Activated T-helper 2 cell treated with anti-CD3 and anti-CD28 coated beads, Interferon-gamma antibody, Interleukin-2, Interleukin-4, amounts not matched to agents 10 μg/mL and 5 μg/mL and 100 μg/mL, durations not matched to agents 14 hours and 24 hours and 36 hours (primary cell): ENCODE measurements at regions not wholly inside any gene's neighbourhood (a gene's known extent, or its start where the extent isn't known, plus 50 kb on each side); places are given as distances from the start of the nearest gene placed in this dataset.
A peak's percentile ranks its signal among the peaks of the same experiment; 100 is the strongest.

Source experiments
- DNase-seq: peaks from one replicate; pipeline ENCODE4 v3.0.0; 2021; ENCODE audit warnings: low spot score
- H3K27ac Mint-ChIP-seq: one replicate; pipeline ENCODE4 v1.8.0; 2021; ENCODE audit warnings: mixed read lengths
- H3K27me3 Mint-ChIP-seq: one replicate; pipeline ENCODE4 v1.8.0; 2021; ENCODE audit warnings: low read depth, mixed read lengths
- H3K36me3 Mint-ChIP-seq: one replicate; pipeline ENCODE4 v1.8.0; 2021; ENCODE audit warnings: low read depth, mixed read lengths
- H3K4me1 Mint-ChIP-seq: one replicate; pipeline ENCODE4 v1.8.0; 2021; ENCODE audit warnings: low read depth, mixed read lengths
- H3K4me3 Mint-ChIP-seq: one replicate; pipeline ENCODE4 v1.8.0; 2021; ENCODE audit warnings: low read depth, mild to moderate bottlenecking, moderate library complexity, mixed read lengths
- H3K9me3 Mint-ChIP-seq: one replicate; pipeline ENCODE4 v1.8.0; 2021; ENCODE audit warnings: mixed read lengths
- intact Hi-C: fragments of 100-400 bp; cut with micrococcal nuclease; formaldehyde crosslinking; loops from one replicate; pipeline ENCODE4 v1.15.1; 2023

DNA sequence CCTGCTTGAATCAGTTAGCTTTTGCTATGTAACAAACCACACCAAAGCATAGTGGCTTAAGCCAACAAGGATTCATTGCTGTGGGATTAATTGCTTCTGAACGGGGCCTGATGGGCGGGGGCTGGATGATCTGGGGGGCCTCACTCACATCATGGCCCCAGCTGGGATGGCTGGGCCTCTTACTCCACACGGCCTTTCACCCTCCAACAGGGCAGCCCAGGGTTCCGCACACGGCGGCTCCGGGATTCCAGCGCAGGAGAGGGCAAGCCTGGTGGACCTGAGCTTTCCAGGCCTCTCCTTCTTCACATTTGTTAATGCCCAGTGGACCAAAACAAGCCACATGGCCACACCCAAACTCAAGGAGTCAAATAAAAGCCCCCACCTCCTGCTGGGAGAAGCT is 86.3 kb upstream of the PHLPP1 start:
- H3K27me3 Mint-ChIP-seq: peaks cover 12% of the 10 kb centered on the region
- H3K27ac Mint-ChIP-seq: no peak overlapping the region
- intact Hi-C loops: no loop called here
- H3K36me3 Mint-ChIP-seq: no peaks in the 10 kb centered on the region
- no peak overlapping the region for H3K4me3 Mint-ChIP-seq
- H3K9me3 Mint-ChIP-seq: no peaks in the 10 kb centered on the region
- DNase-seq: no peak
- no peaks in the 10 kb centered on the region for H3K4me1 Mint-ChIP-seq

DNA sequence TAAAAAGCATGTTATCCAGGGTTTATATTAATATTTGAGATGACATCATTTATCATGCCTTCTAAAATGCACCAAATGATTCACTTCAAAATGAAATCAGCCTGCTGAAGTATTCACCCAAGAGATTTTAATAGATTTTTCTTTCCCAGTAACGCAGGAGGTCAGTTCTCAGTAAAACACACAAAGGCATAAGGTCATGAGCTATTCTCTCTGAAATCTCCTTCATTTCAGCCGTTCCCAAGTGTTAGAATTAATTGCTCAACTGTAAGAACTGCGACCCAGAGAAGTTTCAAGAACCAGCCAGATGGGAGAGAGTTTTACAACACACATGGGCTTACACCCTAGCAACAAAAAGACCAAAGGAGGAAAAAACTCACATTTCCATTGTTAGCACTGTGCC is 84.2 kb upstream of the PHLPP1 start:
- Mint-ChIP-seq H3K27me3 (peaks cover 22% of the 10 kb centered on the region), H3K9me3 (no peaks in the 10 kb centered on the region), H3K36me3 (no peaks in the 10 kb centered on the region), H3K4me1 (peaks cover 2% of the 10 kb centered on the region), H3K27ac (no peak overlapping the region), H3K4me3 (no peak overlapping the region)
- no peak for DNase-seq
- intact Hi-C loops: no loop called here

DNA sequence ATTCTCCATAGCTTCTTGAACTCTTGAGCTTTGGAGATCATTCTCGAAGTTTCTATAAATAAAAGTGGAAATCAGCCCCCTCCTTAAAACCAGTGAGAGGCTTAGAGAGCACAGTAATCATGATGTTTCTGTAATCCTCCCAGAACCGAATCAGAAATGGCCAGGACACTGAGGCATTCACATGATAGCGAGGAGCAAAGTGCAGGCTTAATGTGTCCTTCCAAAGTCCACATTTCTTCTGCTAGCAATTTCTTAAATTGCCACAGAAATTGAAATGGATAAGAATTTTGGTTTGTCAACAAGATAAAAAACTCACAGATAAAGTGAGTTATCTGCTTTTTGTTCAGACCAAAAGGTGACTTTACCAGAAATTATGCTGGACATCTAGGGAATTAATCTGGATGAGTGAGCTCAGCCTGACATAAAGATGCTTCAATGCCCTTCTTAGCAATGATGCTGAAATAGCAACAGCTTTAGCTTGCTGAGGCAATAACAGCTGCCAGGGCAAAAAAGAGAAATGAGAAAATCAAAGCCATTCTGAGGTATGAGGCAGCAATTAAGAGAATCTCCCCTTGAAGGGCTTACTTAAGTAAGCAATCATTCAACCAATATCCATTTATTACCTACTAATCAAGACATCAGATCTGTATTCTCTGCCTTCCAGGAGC is 82.4 kb upstream of the PHLPP1 start:
- H3K27ac Mint-ChIP-seq: no peak overlapping the region
- H3K36me3 Mint-ChIP-seq: no peaks in the 10 kb centered on the region
- intact Hi-C loops: no loop called here
- H3K9me3 Mint-ChIP-seq: no peaks in the 10 kb centered on the region
- H3K4me3 Mint-ChIP-seq: no peak overlapping the region
- peaks cover 2% of the 10 kb centered on the region for H3K4me1 Mint-ChIP-seq
- peaks cover 22% of the 10 kb centered on the region for H3K27me3 Mint-ChIP-seq
- no peak for DNase-seq

DNA sequence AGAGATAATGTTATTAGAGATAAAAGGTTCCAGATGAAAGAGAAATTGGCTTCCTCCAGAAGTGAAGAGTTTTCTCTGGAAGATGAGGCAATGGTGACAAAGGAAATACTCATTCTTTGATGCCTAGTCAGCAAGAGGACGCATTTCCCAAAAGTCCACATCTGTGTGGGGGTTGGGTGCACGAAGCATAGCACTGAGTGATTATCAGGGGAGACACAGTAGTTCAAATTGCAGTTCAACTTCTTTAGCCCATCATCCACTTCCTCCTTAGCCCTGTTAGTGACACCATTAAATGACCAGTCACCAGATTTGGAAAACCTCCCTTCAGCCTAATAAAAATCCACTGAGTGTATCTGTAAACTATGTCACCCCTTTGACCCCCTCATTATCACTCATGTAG is 80.9 kb upstream of the PHLPP1 start:
- H3K27ac Mint-ChIP-seq: no peak overlapping the region
- peaks cover 21% of the 10 kb centered on the region for H3K27me3 Mint-ChIP-seq
- intact Hi-C loops: no loop called here
- H3K4me3 Mint-ChIP-seq: no peak overlapping the region
- DNase-seq: no peak
- peaks cover 8% of the 10 kb centered on the region for H3K4me1 Mint-ChIP-seq
- no peaks in the 10 kb centered on the region for H3K9me3 Mint-ChIP-seq
- no peaks in the 10 kb centered on the region for H3K36me3 Mint-ChIP-seq

DNA sequence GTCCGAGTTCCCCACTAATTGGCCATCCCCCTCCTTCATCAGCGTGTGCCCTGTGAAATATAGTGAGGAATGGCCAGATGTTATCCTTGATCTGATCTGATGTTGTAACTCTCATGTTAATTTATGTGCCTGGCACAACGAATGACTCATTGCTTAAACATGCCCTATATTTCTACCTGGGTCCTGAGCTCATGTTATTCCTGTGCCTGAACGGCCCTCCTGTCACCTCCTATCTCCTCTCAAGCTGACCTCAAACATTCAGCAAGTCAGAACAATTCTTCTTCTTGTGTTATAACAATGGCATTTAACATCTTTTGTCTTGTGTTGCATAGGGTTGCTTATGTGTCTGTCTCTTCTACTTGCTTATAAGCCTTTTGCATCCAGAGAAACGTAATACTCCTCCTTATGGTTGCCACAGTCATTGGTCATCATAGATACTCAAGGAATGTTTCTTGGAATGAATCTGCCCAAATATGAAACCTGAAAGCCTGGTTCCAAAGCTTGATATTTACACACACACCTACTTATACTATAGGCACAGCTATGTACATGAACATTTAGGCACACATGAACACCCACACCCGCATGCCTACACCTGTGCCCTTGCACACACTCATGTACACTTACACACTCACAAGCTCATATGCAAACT is 80.2 kb upstream of the PHLPP1 start:
- peaks cover 21% of the 10 kb centered on the region for H3K27me3 Mint-ChIP-seq
- no peaks in the 10 kb centered on the region for H3K9me3 Mint-ChIP-seq
- H3K27ac Mint-ChIP-seq: no peak overlapping the region
- H3K36me3 Mint-ChIP-seq: no peaks in the 10 kb centered on the region
- peaks cover 8% of the 10 kb centered on the region for H3K4me1 Mint-ChIP-seq
- DNase-seq: no peak
- intact Hi-C loops: loop anchor here (5.0 kb wide), 1 partner anchor 82 kb away; the partner anchor contains the start of gene PHLPP1
- H3K4me3 Mint-ChIP-seq: no peak overlapping the region

DNA sequence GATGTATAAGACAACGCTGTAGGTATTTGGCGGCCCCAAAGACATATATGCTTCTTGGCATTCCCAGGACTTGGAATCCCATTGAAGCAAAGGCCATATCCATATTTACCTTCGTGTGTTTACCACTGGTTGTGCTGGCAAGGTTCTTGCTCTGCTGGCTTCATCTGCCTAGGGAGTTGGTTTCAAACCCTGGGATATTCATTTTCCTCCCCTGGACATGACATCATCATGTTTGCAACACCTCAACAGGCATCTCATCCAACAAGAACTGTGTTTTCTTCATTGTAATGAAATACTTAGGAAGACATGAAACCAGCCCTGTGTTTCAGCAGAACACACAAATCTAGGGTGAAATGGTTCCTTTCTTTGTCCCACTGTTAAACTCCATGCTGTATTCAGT is 77.9 kb upstream of the PHLPP1 start:
- H3K27ac Mint-ChIP-seq: no peak overlapping the region
- no peaks in the 10 kb centered on the region for H3K36me3 Mint-ChIP-seq
- H3K9me3 Mint-ChIP-seq: no peaks in the 10 kb centered on the region
- peaks cover 8% of the 10 kb centered on the region for H3K4me1 Mint-ChIP-seq
- no peak overlapping the region for H3K4me3 Mint-ChIP-seq
- DNase-seq: no peak
- intact Hi-C loops: loop anchor here (5.0 kb wide), 1 partner anchor 80 kb away; the partner anchor contains the start of gene PHLPP1
- H3K27me3 Mint-ChIP-seq: peaks cover 19% of the 10 kb centered on the region

DNA sequence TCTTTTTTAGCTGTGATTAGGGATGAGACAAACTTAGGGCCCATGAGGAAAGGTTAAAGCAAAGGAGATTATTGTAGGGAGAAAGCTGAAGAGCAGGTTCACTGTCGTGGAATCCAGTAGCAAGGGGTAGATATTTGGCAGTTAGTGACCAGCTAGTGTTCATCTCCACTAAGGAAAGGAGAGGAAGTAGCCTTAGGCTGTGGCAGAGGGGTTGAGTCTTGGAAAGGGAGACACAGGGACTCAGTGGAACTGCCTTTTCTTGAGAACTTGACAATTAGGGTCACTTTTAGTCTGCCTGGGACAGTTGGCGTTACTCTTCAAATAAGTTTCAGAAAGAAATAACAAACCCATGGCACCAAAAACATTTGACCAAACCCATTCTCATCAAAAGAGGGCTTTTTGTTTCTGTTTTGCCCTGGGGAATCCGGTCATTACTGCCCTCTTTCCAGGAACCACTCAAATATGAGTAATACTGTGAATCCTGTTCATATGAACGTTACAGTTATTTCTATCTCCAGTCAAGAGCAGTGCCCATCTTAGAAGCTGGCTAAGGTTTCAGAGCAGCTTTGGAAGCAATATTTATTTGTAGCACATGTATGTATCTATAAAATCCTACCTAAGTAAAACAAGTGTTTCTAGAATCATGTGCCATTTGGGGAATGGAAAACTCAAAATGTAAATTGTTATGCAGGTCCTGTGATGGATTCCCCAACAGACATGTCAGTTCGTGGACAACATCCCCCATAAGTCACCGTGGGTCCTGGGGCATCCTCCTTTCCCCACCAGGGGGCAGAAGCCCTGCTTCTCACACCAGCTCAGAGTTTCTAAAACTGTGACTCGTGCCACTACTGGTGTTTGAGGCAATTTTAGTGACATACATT is 77.3 kb upstream of the PHLPP1 start:
- DNase-seq: peak; percentile 32
- intact Hi-C loops: loop anchor here (1.0 to 5.0 kb wide), 2 partner anchors 79 to 344 kb away; partner anchors contain the start of gene PHLPP1
- Mint-ChIP-seq H3K4me3 (no peak overlapping the region), H3K9me3 (no peaks in the 10 kb centered on the region), H3K27me3 (peaks cover 20% of the 10 kb centered on the region), H3K27ac (peak overlapping the region; percentile 33), H3K4me1 (peaks cover 8% of the 10 kb centered on the region), H3K36me3 (no peaks in the 10 kb centered on the region)

DNA sequence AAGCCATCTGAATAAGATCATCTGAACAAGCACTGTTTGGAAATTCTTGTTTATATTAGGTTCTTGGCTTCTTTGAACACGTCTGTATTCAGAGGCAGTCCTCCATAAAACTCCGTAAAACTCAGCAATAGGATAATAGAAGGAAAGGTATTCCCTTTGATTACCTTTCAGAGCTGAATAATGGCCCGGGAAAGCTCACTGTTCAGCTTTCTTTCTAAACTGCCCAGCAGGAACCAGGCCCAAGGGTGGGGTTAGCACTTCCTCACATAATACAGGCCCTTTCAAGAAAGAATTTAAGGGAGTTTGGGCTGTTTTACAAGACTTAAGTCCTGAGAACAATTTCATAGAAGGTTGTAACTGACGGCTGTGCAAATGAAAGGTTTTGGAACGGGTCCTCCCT is 72.2 kb upstream of the PHLPP1 start:
- H3K27ac Mint-ChIP-seq: no peak overlapping the region
- H3K4me3 Mint-ChIP-seq: no peak overlapping the region
- H3K27me3 Mint-ChIP-seq: peaks cover 24% of the 10 kb centered on the region
- DNase-seq: no peak
- intact Hi-C loops: no loop called here
- H3K9me3 Mint-ChIP-seq: no peaks in the 10 kb centered on the region
- no peaks in the 10 kb centered on the region for H3K36me3 Mint-ChIP-seq
- H3K4me1 Mint-ChIP-seq: peaks cover 5% of the 10 kb centered on the region

DNA sequence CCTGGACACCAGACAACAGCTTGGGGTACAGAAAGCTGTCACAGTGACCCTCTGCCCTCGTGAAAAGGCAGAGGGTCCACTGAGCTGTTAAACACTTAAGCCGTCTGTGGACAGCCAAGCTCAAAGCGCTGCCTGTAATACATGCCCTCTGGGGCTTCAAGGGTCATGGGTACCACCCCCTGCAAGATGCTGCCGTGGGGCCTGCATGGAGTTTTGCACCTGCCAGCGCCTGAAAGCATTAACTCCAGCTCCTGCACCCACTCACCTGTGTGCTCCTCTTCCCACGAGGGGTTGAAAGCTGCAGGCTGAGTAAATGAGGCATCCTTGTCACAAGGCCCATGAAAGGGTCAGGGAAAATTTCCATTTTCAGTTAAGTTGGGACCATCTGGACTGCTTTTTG is 70.6 kb upstream of the PHLPP1 start:
- Mint-ChIP-seq H3K27me3 (peaks cover 24% of the 10 kb centered on the region), H3K36me3 (no peaks in the 10 kb centered on the region), H3K9me3 (no peaks in the 10 kb centered on the region), H3K4me1 (no peaks in the 10 kb centered on the region), H3K4me3 (no peak overlapping the region), H3K27ac (no peak overlapping the region)
- DNase-seq: no peak
- intact Hi-C loops: no loop called here

DNA sequence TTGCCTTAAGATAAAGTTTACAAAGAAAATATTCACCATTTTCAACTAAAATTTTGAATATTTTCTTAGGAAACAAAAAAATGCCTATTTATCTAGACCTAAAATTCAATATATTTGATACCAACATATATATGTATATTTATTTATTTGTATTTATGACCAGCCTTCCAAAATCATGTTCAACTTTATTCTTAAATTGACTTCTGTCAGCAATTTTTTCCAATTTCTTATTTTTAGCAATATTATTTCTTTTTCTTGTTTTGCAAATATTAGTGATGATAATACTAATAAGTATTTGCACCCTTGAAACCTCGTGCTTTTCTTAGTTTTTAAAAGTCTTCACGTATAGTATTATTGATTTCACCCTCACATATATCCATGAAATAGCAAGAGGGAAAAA is 68.2 kb upstream of the PHLPP1 start:
- intact Hi-C loops: no loop called here
- no peak for DNase-seq
- H3K27ac Mint-ChIP-seq: no peak overlapping the region
- peaks cover 26% of the 10 kb centered on the region for H3K27me3 Mint-ChIP-seq
- no peaks in the 10 kb centered on the region for H3K4me1 Mint-ChIP-seq
- H3K4me3 Mint-ChIP-seq: no peak overlapping the region
- H3K9me3 Mint-ChIP-seq: no peaks in the 10 kb centered on the region
- H3K36me3 Mint-ChIP-seq: no peaks in the 10 kb centered on the region

DNA sequence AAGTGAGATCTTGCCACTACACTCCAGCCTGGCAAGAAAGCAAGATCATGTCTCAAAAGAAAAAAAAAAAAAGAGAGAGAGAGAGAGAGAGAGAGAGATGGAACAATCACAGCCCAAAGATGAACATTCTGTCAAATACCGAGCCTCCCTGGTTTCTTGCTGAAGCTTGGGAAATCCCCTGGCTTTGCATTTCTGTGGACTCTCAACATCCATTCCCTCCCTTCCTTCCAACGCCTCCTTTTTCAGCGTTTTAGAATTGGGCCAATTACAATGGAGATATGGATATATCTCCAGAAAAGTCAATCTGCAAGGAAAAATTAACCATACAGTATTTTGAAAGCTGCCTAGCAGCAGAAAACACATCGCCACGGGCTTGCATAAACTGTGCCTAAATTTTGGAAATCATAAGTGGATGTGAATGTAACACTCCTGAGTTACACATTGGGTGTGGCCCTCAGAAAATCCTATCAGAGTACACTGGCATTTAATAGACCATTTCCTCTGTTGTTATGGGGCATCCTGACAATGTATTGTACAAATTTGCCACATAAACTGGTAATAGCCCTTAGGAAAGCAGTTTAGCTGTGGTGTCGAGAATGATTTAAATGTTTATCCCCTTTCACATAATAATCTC is 67.2 kb upstream of the PHLPP1 start:
- Mint-ChIP-seq H3K4me3 (no peak overlapping the region), H3K27ac (no peak overlapping the region), H3K9me3 (no peaks in the 10 kb centered on the region), H3K36me3 (no peaks in the 10 kb centered on the region), H3K4me1 (no peaks in the 10 kb centered on the region), H3K27me3 (peaks cover 25% of the 10 kb centered on the region)
- intact Hi-C loops: no loop called here
- no peak for DNase-seq

DNA sequence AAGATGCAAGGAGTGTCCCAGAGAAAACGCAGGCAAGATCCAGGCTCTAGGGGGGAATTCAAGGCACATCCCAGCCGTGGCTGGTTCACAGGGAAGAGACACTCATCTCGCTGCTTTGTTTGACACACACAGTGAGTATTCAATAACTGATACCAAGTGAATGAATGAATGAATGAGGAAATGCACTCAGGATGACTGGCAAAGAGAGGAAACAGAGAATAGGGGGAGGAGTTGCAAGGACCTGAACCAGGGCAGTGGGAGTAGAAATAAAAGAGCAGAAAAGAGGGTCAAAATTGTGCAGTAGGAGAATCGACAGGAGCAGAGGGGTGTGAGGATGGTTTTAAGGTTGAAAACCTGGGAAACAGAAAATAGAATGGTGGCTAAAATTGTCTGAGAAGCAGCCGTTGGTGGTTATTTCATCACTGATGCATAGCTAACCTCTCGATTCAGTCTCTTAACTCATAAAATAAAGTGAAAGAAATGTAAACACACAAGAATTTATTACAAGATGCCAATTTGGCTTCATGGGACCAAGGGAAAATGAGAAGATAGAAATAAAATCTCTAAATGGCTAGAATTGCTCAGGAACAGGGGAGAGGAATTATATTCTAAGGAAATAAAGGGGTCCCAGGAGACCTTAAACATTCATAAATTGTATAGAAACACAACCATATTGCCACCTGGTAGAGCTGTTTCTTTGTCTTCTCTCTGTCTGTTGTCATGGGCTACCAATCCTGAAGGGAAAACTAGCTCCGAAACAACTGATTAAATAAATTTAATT is 63.9 kb upstream of the PHLPP1 start:
- no peak overlapping the region for H3K27ac Mint-ChIP-seq
- H3K36me3 Mint-ChIP-seq: no peaks in the 10 kb centered on the region
- DNase-seq: no peak
- no peaks in the 10 kb centered on the region for H3K4me1 Mint-ChIP-seq
- H3K27me3 Mint-ChIP-seq: peaks cover 18% of the 10 kb centered on the region
- H3K9me3 Mint-ChIP-seq: no peaks in the 10 kb centered on the region
- H3K4me3 Mint-ChIP-seq: no peak overlapping the region
- intact Hi-C loops: no loop called here
